ENCODE measurements at regions not wholly inside any gene's neighbourhood (a gene's known extent, or its start where the extent isn't known, plus 50 kb on each side); places are given as distances from the start of the nearest gene placed in this dataset.

- peaks cover 16% of the 10 kb centered on the region for H3K27me3 ChIP-seq (replicated peaks; ENCODE audit: insufficient read depth, low read depth, low read length, poor library complexity)
- ChIA-PET CTCF (no interaction called here), POLR2A (ENCODE audit: low non-redundant PET) (no interaction called here)
- H3K9me3 ChIP-seq (ENCODE audit: low read depth, low read length, poor library complexity, severe bottlenecking) = no peaks in the 10 kb centered on the region
- no peaks in the 10 kb centered on the region for H3K36me3 ChIP-seq (ENCODE audit: insufficient read depth, low read length, poor library complexity, severe bottlenecking)
- BruUV-seq (replicated peaks) = no TSS peak
- no peak overlapping the region for H3K4me3 ChIP-seq (ENCODE audit: low read depth, low read length, poor library complexity, severe bottlenecking)
- TF ChIP-seq EZH2 (IDR thresholded peaks at IDR 0.05; ENCODE audit: borderline replicate concordance, low read depth, low read length, poor library complexity, severe bottlenecking) = no peak
- TF ChIP-seq, protein P1, sequence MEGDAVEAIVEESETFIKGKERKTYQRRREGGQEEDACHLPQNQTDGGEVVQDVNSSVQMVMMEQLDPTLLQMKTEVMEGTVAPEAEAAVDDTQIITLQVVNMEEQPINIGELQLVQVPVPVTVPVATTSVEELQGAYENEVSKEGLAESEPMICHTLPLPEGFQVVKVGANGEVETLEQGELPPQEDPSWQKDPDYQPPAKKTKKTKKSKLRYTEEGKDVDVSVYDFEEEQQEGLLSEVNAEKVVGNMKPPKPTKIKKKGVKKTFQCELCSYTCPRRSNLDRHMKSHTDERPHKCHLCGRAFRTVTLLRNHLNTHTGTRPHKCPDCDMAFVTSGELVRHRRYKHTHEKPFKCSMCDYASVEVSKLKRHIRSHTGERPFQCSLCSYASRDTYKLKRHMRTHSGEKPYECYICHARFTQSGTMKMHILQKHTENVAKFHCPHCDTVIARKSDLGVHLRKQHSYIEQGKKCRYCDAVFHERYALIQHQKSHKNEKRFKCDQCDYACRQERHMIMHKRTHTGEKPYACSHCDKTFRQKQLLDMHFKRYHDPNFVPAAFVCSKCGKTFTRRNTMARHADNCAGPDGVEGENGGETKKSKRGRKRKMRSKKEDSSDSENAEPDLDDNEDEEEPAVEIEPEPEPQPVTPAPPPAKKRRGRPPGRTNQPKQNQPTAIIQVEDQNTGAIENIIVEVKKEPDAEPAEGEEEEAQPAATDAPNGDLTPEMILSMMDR (conservative IDR thresholded peaks at IDR 0.05; ENCODE audit: low read depth, low read length) = no peak
- H3K4me1 ChIP-seq (ENCODE audit: insufficient read depth, low read length, poor library complexity, severe bottlenecking) = no peaks in the 10 kb centered on the region
- intact Hi-C loops (cut with micrococcal nuclease; ENCODE audit: unreplicated experiment) = no loop called here
- DNase-seq (ENCODE audit: low spot score) = no peak
- no peak overlapping the region for H3K27ac ChIP-seq (ENCODE audit: low read depth, low read length, poor library complexity, severe bottlenecking)
These were observed 173.3 kb upstream of the PARP11 start for GRCh38 chr12:4046495-4046840.

- CTCF ChIA-PET = no interaction called here
- Histone ChIP-seq H3K4me3 (ENCODE audit: low read depth, low read length, poor library complexity, severe bottlenecking) (no peak overlapping the region), H3K9me3 (ENCODE audit: low read depth, low read length, poor library complexity, severe bottlenecking) (no peaks in the 10 kb centered on the region), H3K27ac (ENCODE audit: low read depth, low read length, poor library complexity, severe bottlenecking) (no peak overlapping the region), H3K36me3 (ENCODE audit: insufficient read depth, low read length, poor library complexity, severe bottlenecking) (no peaks in the 10 kb centered on the region), H3K4me1 (ENCODE audit: insufficient read depth, low read length, poor library complexity, severe bottlenecking) (no peaks in the 10 kb centered on the region), H3K27me3 (replicated peaks; ENCODE audit: insufficient read depth, low read depth, low read length, poor library complexity) (peaks cover 16% of the 10 kb centered on the region)
- no TSS peak for BruUV-seq (replicated peaks)
- POLR2A ChIA-PET (ENCODE audit: low non-redundant PET) = no interaction called here
- intact Hi-C loops (cut with micrococcal nuclease; ENCODE audit: unreplicated experiment) = no loop called here
- TF ChIP-seq, protein P1 (conservative IDR thresholded peaks at IDR 0.05; ENCODE audit: low read depth, low read length) = no peak
- TF ChIP-seq EZH2 (IDR thresholded peaks at IDR 0.05; ENCODE audit: borderline replicate concordance, low read depth, low read length, poor library complexity, severe bottlenecking) = no peak
- no peak for DNase-seq (ENCODE audit: low spot score)
These were observed 172.7 kb upstream of the PARP11 start for GRCh38 chr12:4045786-4046494.

GRCh38 chr12:4044736-4045730 lies 171.8 kb upstream of the PARP11 start:
- no peak for TF ChIP-seq EZH2 (IDR thresholded peaks at IDR 0.05; ENCODE audit: borderline replicate concordance, low read depth, low read length, poor library complexity, severe bottlenecking)
- TF ChIP-seq, protein P1 (conservative IDR thresholded peaks at IDR 0.05; ENCODE audit: low read depth, low read length) = no peak
- CTCF ChIA-PET = no interaction called here

More at GRCh38 chr12:4044736-4045730, 171.8 kb upstream of the PARP11 start:
- no TSS peak for BruUV-seq (replicated peaks)
- POLR2A ChIA-PET (ENCODE audit: low non-redundant PET) = no interaction called here
- Histone ChIP-seq H3K36me3 (ENCODE audit: insufficient read depth, low read length, poor library complexity, severe bottlenecking) (no peaks in the 10 kb centered on the region), H3K4me3 (ENCODE audit: low read depth, low read length, poor library complexity, severe bottlenecking) (no peak overlapping the region), H3K9me3 (ENCODE audit: low read depth, low read length, poor library complexity, severe bottlenecking) (no peaks in the 10 kb centered on the region), H3K27ac (ENCODE audit: low read depth, low read length, poor library complexity, severe bottlenecking) (no peak overlapping the region), H3K27me3 (replicated peaks; ENCODE audit: insufficient read depth, low read depth, low read length, poor library complexity) (peaks cover 16% of the 10 kb centered on the region), H3K4me1 (ENCODE audit: insufficient read depth, low read length, poor library complexity, severe bottlenecking) (no peaks in the 10 kb centered on the region)
- no peak for DNase-seq (ENCODE audit: low spot score)
- intact Hi-C loops (cut with micrococcal nuclease; ENCODE audit: unreplicated experiment) = no loop called here

Data from A673 (cell line).